Loucy (cell line): ENCODE measurements at regions not wholly inside any gene's neighbourhood (a gene's known extent, or its start where the extent isn't known, plus 50 kb on each side); places are given as distances from the start of the nearest gene placed in this dataset.

Source experiments
- H2AFZ ChIP-seq: fragments of 200-600 bp; sonication (generic); 2 replicates; pipeline ENCODE4 v1.6.0; 2016; ENCODE audit warnings: antibody characterized with exemption, mild to moderate bottlenecking, low read length, moderate library complexity
- H3F3A ChIP-seq: fragments of 200-600 bp; 2 replicates; pipeline ENCODE4 v1.6.0; 2016; ENCODE audit warnings: antibody characterized with exemption, low read depth, mild to moderate bottlenecking
- H3K27me3 ChIP-seq: fragments of 200-600 bp; sonication (generic); 2 replicates; pipeline ENCODE4 v1.6.1; 2014; ENCODE audit warnings: low read length, mild to moderate bottlenecking; ENCODE audit not compliant: insufficient read depth, poor library complexity, severe bottlenecking
- H3K36me3 ChIP-seq: fragments of 200-600 bp; sonication (generic); 2 replicates; pipeline ENCODE4 v1.6.1; 2016; ENCODE audit warnings: low read length; ENCODE audit not compliant: insufficient read depth
- H3K4me1 ChIP-seq: fragments of 200-600 bp; sonication (generic); 2 replicates; pipeline ENCODE4 v1.5.1; 2014; ENCODE audit warnings: low read length, mild to moderate bottlenecking; ENCODE audit not compliant: insufficient read depth, poor library complexity, severe bottlenecking
- H3K4me2 ChIP-seq: fragments of 200-600 bp; sonication (generic); 2 replicates; pipeline ENCODE4 v1.6.0; 2014; ENCODE audit warnings: antibody characterized with exemption, low read length, low read depth, mild to moderate bottlenecking; ENCODE audit not compliant: poor library complexity, severe bottlenecking
- H3K4me3 ChIP-seq: fragments of 200-600 bp; sonication (generic); 2 replicates; pipeline ENCODE4 v1.5.1; 2014; ENCODE audit warnings: low read length, mild to moderate bottlenecking, mixed read lengths; ENCODE audit not compliant: poor library complexity, severe bottlenecking
- H3K79me2 ChIP-seq: fragments of 200-600 bp; sonication (generic); 2 replicates; pipeline ENCODE4 v1.6.1; 2014; ENCODE audit warnings: low read length; ENCODE audit not compliant: insufficient read depth
- H3K9ac ChIP-seq: fragments of 200-600 bp; sonication (generic); 2 replicates; pipeline ENCODE4 v1.6.0; 2014; ENCODE audit warnings: mild to moderate bottlenecking, low read depth, low read length, moderate library complexity; ENCODE audit not compliant: poor library complexity, severe bottlenecking
- H3K9me2 ChIP-seq: fragments of 200-600 bp; sonication (generic); replicated peaks from 2 replicates; pipeline ENCODE4 v1.6.1; 2016; ENCODE audit warnings: low read depth, low read length, mixed read lengths
- H3K9me3 ChIP-seq: fragments of 200-600 bp; sonication (generic); 2 replicates; pipeline ENCODE4 v1.6.1; 2014; ENCODE audit warnings: mild to moderate bottlenecking, antibody characterized with exemption, low read length, low read depth; ENCODE audit not compliant: insufficient read depth
- H4K20me1 ChIP-seq: fragments of 200-600 bp; sonication (generic); 2 replicates; pipeline ENCODE4 v1.6.0; 2014; ENCODE audit warnings: antibody characterized with exemption, low read length, mild to moderate bottlenecking; ENCODE audit not compliant: insufficient read depth, poor library complexity, severe bottlenecking
- CTCF ChIP-seq: fragments of 200-600 bp; sonication (generic); conservative IDR thresholded peaks from 2 replicates; pipeline ENCODE4 v1.5.1; 2014; ENCODE audit warnings: mild to moderate bottlenecking, antibody characterized with exemption, low read length
- EZH2phosphoT487 ChIP-seq: fragments of 200-600 bp; IDR thresholded peaks from 2 replicates; pipeline ENCODE4 v1.6.1; 2018; ENCODE audit warnings: antibody characterized with exemption, mild to moderate bottlenecking, moderate library complexity, borderline replicate concordance

GRCh38 chr2:39902103-39902502 is 123.0 kb upstream of the THUMPD2 start:
- Histone ChIP-seq H3K36me3 (no peaks in the 10 kb centered on the region), H3K9ac (no peak overlapping the region)
- TF ChIP-seq CTCF (no peak), EZH2phosphoT487 (no peak)

GRCh38 chr2:39898934-39899333 is 119.9 kb upstream of the THUMPD2 start:
- TF ChIP-seq CTCF, result no peak
- no peak for TF ChIP-seq EZH2phosphoT487
- H3K79me2 ChIP-seq, result no peaks in the 10 kb centered on the region
- no peaks in the 10 kb centered on the region for H4K20me1 ChIP-seq
- peaks cover 2% of the 10 kb centered on the region for H3K4me1 ChIP-seq
- no peak overlapping the region for H3K4me3 ChIP-seq
- H3K36me3 ChIP-seq, result no peaks in the 10 kb centered on the region
- no peak overlapping the region for H3K9ac ChIP-seq
- H2AFZ ChIP-seq, result no peak overlapping the region
- H3K27me3 ChIP-seq, result no peaks in the 10 kb centered on the region
- no peaks in the 10 kb centered on the region for H3F3A ChIP-seq
- no peaks in the 10 kb centered on the region for H3K9me2 ChIP-seq
- H3K9me3 ChIP-seq, result no peaks in the 10 kb centered on the region
- H3K4me2 ChIP-seq, result no peak overlapping the region

More at GRCh38 chr2:39902103-39902502, 123.0 kb upstream of the THUMPD2 start:
- H2AFZ ChIP-seq, result no peak overlapping the region
- H3K9me3 ChIP-seq, result no peaks in the 10 kb centered on the region
- no peaks in the 10 kb centered on the region for H3K9me2 ChIP-seq
- no peaks in the 10 kb centered on the region for H4K20me1 ChIP-seq
- no peak overlapping the region for H3K4me2 ChIP-seq
- no peak overlapping the region for H3K4me3 ChIP-seq
- H3K79me2 ChIP-seq, result no peaks in the 10 kb centered on the region
- no peaks in the 10 kb centered on the region for H3K4me1 ChIP-seq
- H3K27me3 ChIP-seq, result no peaks in the 10 kb centered on the region
- no peaks in the 10 kb centered on the region for H3F3A ChIP-seq

GRCh38 chr2:39897273-39897672 is 118.2 kb upstream of the THUMPD2 start:
- Histone ChIP-seq H3K4me1 (peaks cover 4% of the 10 kb centered on the region), H3K9ac (no peak overlapping the region), H3F3A (no peaks in the 10 kb centered on the region), H3K9me3 (no peaks in the 10 kb centered on the region), H3K4me2 (no peak overlapping the region), H3K36me3 (no peaks in the 10 kb centered on the region), H2AFZ (no peak overlapping the region), H3K27me3 (no peaks in the 10 kb centered on the region), H3K4me3 (no peak overlapping the region), H3K79me2 (no peaks in the 10 kb centered on the region), H4K20me1 (no peaks in the 10 kb centered on the region), H3K9me2 (no peaks in the 10 kb centered on the region)
- TF ChIP-seq CTCF (no peak), EZH2phosphoT487 (no peak)
